Endodermal cell (in vitro differentiated cells): ENCODE measurements at regions not wholly inside any gene's neighbourhood (a gene's known extent, or its start where the extent isn't known, plus 50 kb on each side); places are given as distances from the start of the nearest gene placed in this dataset.

Source experiments
- DNase-seq: peaks from one replicate; pipeline ENCODE4 v3.0.0-alpha.2; 2017
- H3K27ac ChIP-seq: 2 replicates; pipeline ENCODE4 v1.5.1; 2013; ENCODE audit warnings: mild to moderate bottlenecking, low read depth, low read length, moderate library complexity
- H3K27me3 ChIP-seq: 2 replicates; pipeline ENCODE4 v1.6.1; 2013; ENCODE audit warnings: mild to moderate bottlenecking, low read length, moderate library complexity; ENCODE audit not compliant: insufficient read depth, control insufficient read depth, poor library complexity, severe bottlenecking
- H3K36me3 ChIP-seq: 2 replicates; pipeline ENCODE4 v1.7.0; 2013; ENCODE audit warnings: mild to moderate bottlenecking, low read length, moderate library complexity; ENCODE audit not compliant: control insufficient read depth, insufficient read depth
- H3K4me1 ChIP-seq: one replicate; pipeline ENCODE4 v1.7.0; 2013; ENCODE audit warnings: low read length; ENCODE audit not compliant: control insufficient read depth, insufficient read depth
- H3K4me3 ChIP-seq: 2 replicates; pipeline ENCODE4 v1.5.1; 2013; ENCODE audit warnings: mild to moderate bottlenecking, low read length, moderate library complexity
- H3K9ac ChIP-seq: 2 replicates; pipeline ENCODE4 v1.6.1; 2013; ENCODE audit warnings: mild to moderate bottlenecking, low read length, moderate library complexity; ENCODE audit not compliant: poor library complexity, severe bottlenecking; ENCODE audit errors: extremely low read depth
- H3K9me3 ChIP-seq: 2 replicates; pipeline ENCODE4 v1.6.1; 2013; ENCODE audit warnings: mild to moderate bottlenecking, low read length, moderate library complexity; ENCODE audit not compliant: control insufficient read depth
- H3K27ac Mint-ChIP-seq: 2 replicates; pipeline ENCODE4 v1.8.0; 2020; ENCODE audit warnings: mixed read lengths
- H3K27me3 Mint-ChIP-seq: 2 replicates; pipeline ENCODE4 v1.8.0; 2021; ENCODE audit warnings: mild to moderate bottlenecking, mixed read lengths; ENCODE audit not compliant: insufficient read depth
- H3K36me3 Mint-ChIP-seq: 2 replicates; pipeline ENCODE4 v1.8.0; 2020; ENCODE audit warnings: low read depth, mixed read lengths
- H3K4me1 Mint-ChIP-seq: 2 replicates; pipeline ENCODE4 v1.8.0; 2020; ENCODE audit warnings: mixed read lengths
- H3K4me3 Mint-ChIP-seq: 2 replicates; pipeline ENCODE4 v1.8.0; 2020; ENCODE audit warnings: mild to moderate bottlenecking, moderate library complexity, mixed read lengths
- H3K9me3 Mint-ChIP-seq: 2 replicates; pipeline ENCODE4 v1.8.0; 2020; ENCODE audit warnings: mild to moderate bottlenecking, mixed read lengths
- CTCF ChIP-seq: fragments of 200-600 bp; sonication (generic); conservative IDR thresholded peaks from 2 replicates; pipeline ENCODE4 v1.5.0; 2021; ENCODE audit warnings: antibody characterized with exemption, mild to moderate bottlenecking
- WGBS, 2 experiments: methylation state at CpG; one replicate each; pipeline versions ENCODE4 v1.1.5 to v1.1.7; 2013; ENCODE audit warnings: missing lambda C conversion rate in 2 of 2, mixed read lengths in 1 of 2; ENCODE audit not compliant: insufficient coverage in 1 of 2, insufficient read length in 1 of 2; 5-methylcytosine and 5-hydroxymethylcytosine counted together

GRCh38 chr18:47519277-47519676, 267.8 kb upstream of the SKOR2 start:
- Mint-ChIP-seq H3K36me3 (no peaks in the 10 kb centered on the region), H3K4me1 (no peaks in the 10 kb centered on the region)

GRCh38 chr18:47513614-47514013, 262.2 kb upstream of the SKOR2 start:
- no peak for TF ChIP-seq CTCF
- DNase-seq, result no peak

More at GRCh38 chr18:47519277-47519676, 267.8 kb upstream of the SKOR2 start:
- no peak overlapping the region for H3K4me3 Mint-ChIP-seq
- Histone ChIP-seq H3K27me3 (no peaks in the 10 kb centered on the region), H3K4me3 (no peak overlapping the region), H3K9ac (no peak overlapping the region), H3K4me1 (no peaks in the 10 kb centered on the region), H3K9me3 (no peaks in the 10 kb centered on the region), H3K36me3 (no peaks in the 10 kb centered on the region), H3K27ac (no peak overlapping the region)
- no peak for DNase-seq
- no peak for TF ChIP-seq CTCF
- H3K27ac Mint-ChIP-seq, result no peak overlapping the region
- 80 to 89% methylated on average over 4 to 5 of the region's 5 CpGs for WGBS, 2 experiments
- H3K27me3 Mint-ChIP-seq, result peaks cover 1% of the 10 kb centered on the region
- H3K9me3 Mint-ChIP-seq, result peaks cover 1% of the 10 kb centered on the region

GRCh38 chr18:47512726-47513435, 261.4 kb upstream of the SKOR2 start:
- Mint-ChIP-seq H3K9me3 (peaks cover 1% of the 10 kb centered on the region), H3K27me3 (peaks cover 1% of the 10 kb centered on the region), H3K4me3 (no peak overlapping the region), H3K36me3 (no peaks in the 10 kb centered on the region), H3K27ac (no peak overlapping the region), H3K4me1 (peaks cover 9% of the 10 kb centered on the region)
- H3K36me3 ChIP-seq, result no peaks in the 10 kb centered on the region
- no peak overlapping the region for H3K9ac ChIP-seq
- H3K4me3 ChIP-seq, result no peak overlapping the region
- H3K27ac ChIP-seq, result no peak overlapping the region
- H3K9me3 ChIP-seq, result no peaks in the 10 kb centered on the region
- WGBS, 2 experiments, result 92 to 94% methylated on average over 9 to 13 of the region's 13 CpGs
- H3K27me3 ChIP-seq, result no peaks in the 10 kb centered on the region
- no peaks in the 10 kb centered on the region for H3K4me1 ChIP-seq
- TF ChIP-seq CTCF, result no peak
- DNase-seq, result no peak

More at GRCh38 chr18:47513614-47514013, 262.2 kb upstream of the SKOR2 start:
- 92 to 95% methylated on average over 3 of the region's 3 CpGs for WGBS, 2 experiments
- Histone ChIP-seq H3K4me3 (no peak overlapping the region), H3K36me3 (no peaks in the 10 kb centered on the region), H3K9ac (no peak overlapping the region), H3K27ac (no peak overlapping the region), H3K4me1 (no peaks in the 10 kb centered on the region), H3K27me3 (no peaks in the 10 kb centered on the region), H3K9me3 (no peaks in the 10 kb centered on the region)
- Mint-ChIP-seq H3K27me3 (peaks cover 1% of the 10 kb centered on the region), H3K9me3 (peaks cover 1% of the 10 kb centered on the region), H3K36me3 (no peaks in the 10 kb centered on the region), H3K4me1 (peaks cover 5% of the 10 kb centered on the region), H3K4me3 (no peak overlapping the region), H3K27ac (no peak overlapping the region)
